HG02588 (cell line): ENCODE measurements at regions not wholly inside any gene's neighbourhood (a gene's known extent, or its start where the extent isn't known, plus 50 kb on each side); places are given as distances from the start of the nearest gene placed in this dataset.

ENCODE experiments used
- ATAC-seq: cut with Tn5 transposase; IDR thresholded peaks from one replicate; pipeline ENCODE4 v1.9.1; 2021; ENCODE audit warnings: mild to moderate bottlenecking, moderate library complexity; ENCODE audit not compliant: unreplicated experiment

DNA sequence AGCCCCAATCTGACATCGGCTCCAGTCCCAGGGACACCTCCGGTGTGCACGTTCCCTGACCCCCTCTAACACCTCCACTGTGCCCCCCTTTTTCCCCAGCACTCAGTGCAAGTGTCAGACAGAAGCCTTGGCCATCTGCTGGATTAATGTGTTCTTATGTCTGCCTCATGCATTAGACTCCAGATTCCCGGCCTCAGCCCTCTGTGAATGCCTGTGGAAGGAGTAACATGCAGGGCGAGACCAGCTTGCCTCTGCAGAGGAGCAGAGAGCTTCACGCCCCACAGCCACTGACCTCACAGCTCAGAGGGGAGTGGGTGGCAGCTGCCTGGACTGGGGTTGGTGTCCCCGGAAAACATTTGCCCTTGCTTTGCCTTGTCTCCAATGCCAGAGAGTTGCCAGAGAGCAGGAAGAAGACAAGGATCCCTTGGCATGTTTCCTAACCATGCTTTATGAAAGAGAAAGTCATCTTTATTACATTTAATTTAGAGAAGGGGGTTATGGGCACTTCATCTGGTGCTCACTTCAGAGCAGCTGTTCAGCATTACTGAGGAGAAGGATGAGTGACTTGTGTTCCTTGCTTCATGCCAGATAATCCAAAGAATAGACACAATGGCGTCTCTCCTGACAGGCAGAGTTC, 91.6 kb upstream of the CXCL12 start:
- no peak for ATAC-seq

- no peak for ATAC-seq
These were observed 92.1 kb upstream of the CXCL12 start for GRCh38 chr10:44477046-44477425.

GRCh38 chr10:44478040-44478439, 93.1 kb upstream of the CXCL12 start:
- ATAC-seq, result no peak

DNA sequence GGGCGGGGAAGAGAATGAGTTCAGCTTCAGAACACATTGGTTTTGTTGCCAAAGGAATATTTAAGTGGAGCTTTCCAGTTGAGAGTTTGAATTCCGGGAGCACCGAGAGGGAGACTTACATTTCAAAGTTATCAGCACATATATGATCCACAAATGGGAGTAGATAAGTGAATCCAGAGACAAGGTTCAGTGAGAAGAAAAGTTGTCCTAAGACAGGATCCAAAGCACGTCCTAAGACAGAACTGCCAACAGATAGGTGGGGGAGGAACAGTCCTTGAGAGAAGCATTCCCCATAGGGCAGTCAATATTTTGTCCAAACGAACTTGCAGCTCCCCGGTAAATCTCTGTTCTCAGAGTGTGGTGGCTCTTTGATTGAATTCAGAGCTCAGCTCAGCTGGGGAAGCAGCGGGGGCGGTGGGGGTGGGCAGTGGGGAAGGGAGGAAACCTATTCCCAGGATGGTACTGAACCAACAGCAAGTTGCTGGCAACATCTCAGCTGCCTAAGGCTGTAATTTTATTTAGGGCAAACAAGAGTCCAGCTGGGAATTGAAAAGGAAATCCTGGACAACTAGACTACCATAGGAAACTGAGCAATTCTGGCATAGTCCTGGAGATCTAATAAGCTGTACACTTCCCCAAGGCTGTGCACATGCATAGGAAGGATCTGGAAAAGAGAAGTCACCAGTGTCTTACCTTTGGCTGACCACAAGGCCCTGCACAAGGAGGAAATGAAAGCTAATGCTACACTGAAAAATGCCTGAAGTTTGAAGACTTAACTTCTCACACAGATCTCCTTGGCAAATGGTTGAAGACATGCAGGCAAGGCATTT, 94.2 kb upstream of the CXCL12 start:
- ATAC-seq, result no peak

DNA sequence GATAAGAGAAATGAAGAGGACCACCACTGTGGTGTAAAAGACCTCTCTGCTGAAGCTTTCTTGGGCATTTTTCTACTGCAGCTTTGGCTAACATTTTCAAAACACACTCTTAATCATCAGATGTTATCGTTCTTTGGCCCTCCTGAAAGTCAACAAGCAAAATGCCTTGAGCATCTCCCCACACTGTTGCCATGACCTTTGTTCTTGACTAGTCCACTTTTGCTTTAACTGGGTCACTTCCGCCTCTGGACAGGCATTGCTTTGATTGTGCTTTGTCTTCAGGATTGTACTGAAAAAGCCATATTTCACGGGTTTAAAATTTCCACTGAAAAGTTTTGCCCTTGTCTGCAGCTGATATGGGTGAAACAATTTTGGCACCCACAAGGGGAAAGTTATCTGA, 107.8 kb upstream of the CXCL12 start:
- no peak for ATAC-seq

- ATAC-seq, result no peak
These were observed 113.3 kb upstream of the CXCL12 start for GRCh38 chr10:44498222-44498621.

DNA sequence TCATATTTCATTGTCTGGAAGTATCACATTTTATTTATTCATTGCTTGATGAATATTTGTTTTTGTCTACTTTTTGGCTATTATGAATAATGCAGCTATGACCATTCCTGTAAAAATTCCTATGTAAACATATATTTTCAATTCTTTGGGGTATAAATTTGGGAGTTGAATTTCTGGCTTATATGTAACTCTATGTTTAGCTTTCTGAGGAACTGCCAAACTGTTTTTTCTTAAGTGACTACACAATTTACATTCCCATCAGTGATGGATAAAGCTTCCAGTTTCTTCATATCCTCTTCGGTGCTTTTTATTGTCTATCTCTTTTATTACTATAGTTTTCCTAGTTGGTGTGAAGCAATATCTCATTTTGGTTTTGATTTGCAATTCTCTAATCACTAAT, 115.6 kb upstream of the CXCL12 start:
- ATAC-seq, result no peak

GRCh38 chr10:44506386-44506785, 121.5 kb upstream of the CXCL12 start:
- ATAC-seq, result no peak

- ATAC-seq, result no peak
These were observed 125.7 kb upstream of the CXCL12 start for GRCh38 chr10:44510379-44511115.

DNA sequence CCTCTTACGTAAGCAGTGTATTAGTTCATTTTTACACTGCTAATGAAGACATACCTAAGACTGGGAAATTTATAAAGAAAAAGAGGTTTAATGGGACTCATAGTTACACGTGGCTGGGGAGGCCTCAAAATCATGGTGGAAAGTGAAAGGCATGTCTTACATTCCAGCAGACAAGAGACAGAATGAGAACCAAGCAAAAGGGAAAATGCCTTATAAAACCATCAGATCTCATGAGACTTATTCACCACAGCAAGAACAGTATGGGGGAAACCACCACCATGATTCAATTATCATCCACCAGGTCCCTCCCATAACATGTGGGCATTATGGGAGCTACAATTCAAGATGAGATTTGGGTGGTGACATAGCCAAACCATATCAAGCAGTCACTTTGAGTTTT, 126.3 kb upstream of the CXCL12 start:
- no peak for ATAC-seq

DNA sequence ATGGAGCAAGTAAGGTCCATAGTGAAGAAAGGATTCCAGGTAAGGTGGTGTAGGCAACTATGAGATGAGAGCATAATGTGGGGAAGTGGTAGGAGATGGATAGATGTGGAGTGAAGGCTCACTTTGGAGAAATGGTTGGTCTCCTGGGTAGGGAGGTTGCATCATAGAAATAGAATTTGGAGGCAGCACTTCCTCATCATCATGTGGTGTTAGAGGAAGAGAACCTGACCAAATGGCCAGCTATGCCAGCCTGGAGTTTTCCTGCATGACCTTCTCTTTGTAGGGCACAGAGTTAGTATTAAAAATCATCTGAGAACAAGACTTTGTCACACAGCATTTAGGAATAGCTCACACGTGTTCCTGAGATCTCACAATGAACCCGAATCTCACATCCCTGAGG, 126.7 kb upstream of the CXCL12 start:
- no peak for ATAC-seq

GRCh38 chr10:44512431-44513022, 127.6 kb upstream of the CXCL12 start:
- ATAC-seq, result no peak

GRCh38 chr10:44513591-44513990, 128.7 kb upstream of the CXCL12 start:
- ATAC-seq, result no peak

- ATAC-seq, result no peak
These were observed 132.0 kb upstream of the CXCL12 start for GRCh38 chr10:44516891-44517290.

- no peak for ATAC-seq
These were observed 132.7 kb upstream of the CXCL12 start for GRCh38 chr10:44517635-44518034.

- no peak for ATAC-seq
These were observed 134.5 kb upstream of the CXCL12 start for GRCh38 chr10:44519361-44519760.

DNA sequence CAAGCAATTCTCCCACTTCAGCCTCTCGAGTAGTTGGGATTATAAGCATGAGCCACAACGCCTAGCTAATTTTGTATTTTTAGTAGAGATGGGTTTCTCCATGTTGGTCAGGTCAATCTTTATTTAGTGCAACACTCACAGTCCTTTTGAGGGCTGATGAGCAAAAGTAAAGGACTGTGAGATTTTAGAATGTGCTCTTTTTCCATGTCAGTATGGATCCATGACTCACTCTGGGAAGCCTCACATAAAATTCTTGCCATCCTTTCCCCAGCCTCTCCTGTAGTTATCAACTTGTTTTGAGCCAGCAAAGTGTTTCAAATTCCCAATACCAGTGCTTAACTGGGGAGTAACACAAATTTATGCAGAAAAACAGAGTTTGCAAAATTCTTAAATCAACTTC, 135.8 kb upstream of the CXCL12 start:
- ATAC-seq, result no peak

DNA sequence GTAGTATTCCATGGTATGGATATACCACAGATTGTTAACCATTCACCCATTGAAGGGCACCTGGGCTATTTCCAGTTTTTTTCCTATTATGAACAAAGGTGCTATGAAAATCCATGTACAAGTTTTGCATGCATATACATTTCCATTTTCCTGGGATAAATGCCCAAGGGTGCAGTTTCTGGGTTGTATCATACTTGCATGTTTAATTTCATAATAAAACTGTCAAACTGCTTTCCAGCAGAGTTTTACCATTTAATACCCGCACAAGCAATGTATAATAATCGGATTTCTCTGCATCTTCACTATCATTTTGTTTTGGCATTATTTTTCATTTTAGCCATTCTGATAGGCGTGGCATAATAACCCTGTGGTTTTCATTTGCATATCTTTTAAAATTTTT, 154.3 kb upstream of the CXCL12 start:
- no peak for ATAC-seq

DNA sequence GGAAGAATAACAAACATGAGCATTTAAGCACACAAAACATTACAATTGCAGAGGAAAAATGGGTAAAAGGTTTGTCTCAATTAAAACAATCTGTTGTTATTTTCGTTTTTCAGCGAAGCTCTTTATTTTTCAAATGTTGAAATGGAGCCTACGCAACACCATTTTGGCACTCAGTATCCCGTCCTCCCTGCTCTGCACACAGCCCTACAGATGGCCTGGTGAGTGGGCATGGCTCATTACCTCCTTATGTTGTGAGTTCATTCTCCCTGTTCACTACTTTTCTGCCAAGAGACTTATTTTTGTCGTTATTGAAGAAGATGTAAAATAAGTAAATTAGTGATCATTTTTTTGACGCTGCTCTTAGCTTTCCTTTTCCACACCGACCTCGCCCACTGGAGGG, 167.8 kb upstream of the CXCL12 start:
- ATAC-seq, result no peak

- ATAC-seq, result no peak
These were observed 172.8 kb upstream of the CXCL12 start for GRCh38 chr10:44557596-44558191.

DNA sequence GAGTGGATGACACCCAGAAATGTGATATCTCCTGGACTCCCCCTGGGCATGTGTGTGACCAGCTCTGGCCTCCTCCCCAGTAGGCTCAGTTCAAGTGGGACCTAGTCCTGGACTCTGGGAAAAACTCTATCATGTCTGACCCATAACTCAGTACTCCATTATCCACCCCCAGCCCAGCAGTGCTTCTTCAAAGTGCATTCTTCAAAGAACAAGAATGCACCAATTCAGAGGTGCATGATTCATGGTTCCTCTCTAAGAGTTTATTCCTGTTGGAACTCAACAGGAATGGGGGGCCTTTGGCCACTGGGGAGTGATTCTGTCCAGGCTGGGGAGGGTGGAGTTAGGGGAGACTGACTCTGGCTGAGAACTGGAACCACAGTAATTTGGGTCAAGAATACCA, 173.6 kb upstream of the CXCL12 start:
- no peak for ATAC-seq
